Coronary artery (tissue), 2 donors: ENCODE measurements at regions not wholly inside any gene's neighbourhood (a gene's known extent, or its start where the extent isn't known, plus 50 kb on each side); places are given as distances from the start of the nearest gene placed in this dataset.
A peak's percentile ranks its signal among the peaks of the same experiment; 100 is the strongest.

ENCODE experiments used
- DNase-seq: peaks from one replicate; pipeline ENCODE4 v3.0.0-alpha.2; 2017; ENCODE audit warnings: low spot score
- H3K27ac ChIP-seq, 2 donors: fragments of 200-600 bp; sonication (generic); one replicate each; pipeline ENCODE4 v1.5.1; 2016 to 2019
- H3K4me3 ChIP-seq: fragments of 200-600 bp; sonication (generic); 2 replicates; pipeline ENCODE4 v1.5.1; 2016; ENCODE audit warnings: mild to moderate bottlenecking, moderate library complexity
- TF ChIP-seq, protein P1 (sequence below): fragments of 200-600 bp; sonication (generic); IDR thresholded peaks from one replicate; pipeline ENCODE4 v1.5.1; 2019; ENCODE audit warnings: antibody characterized with exemption

DNA sequence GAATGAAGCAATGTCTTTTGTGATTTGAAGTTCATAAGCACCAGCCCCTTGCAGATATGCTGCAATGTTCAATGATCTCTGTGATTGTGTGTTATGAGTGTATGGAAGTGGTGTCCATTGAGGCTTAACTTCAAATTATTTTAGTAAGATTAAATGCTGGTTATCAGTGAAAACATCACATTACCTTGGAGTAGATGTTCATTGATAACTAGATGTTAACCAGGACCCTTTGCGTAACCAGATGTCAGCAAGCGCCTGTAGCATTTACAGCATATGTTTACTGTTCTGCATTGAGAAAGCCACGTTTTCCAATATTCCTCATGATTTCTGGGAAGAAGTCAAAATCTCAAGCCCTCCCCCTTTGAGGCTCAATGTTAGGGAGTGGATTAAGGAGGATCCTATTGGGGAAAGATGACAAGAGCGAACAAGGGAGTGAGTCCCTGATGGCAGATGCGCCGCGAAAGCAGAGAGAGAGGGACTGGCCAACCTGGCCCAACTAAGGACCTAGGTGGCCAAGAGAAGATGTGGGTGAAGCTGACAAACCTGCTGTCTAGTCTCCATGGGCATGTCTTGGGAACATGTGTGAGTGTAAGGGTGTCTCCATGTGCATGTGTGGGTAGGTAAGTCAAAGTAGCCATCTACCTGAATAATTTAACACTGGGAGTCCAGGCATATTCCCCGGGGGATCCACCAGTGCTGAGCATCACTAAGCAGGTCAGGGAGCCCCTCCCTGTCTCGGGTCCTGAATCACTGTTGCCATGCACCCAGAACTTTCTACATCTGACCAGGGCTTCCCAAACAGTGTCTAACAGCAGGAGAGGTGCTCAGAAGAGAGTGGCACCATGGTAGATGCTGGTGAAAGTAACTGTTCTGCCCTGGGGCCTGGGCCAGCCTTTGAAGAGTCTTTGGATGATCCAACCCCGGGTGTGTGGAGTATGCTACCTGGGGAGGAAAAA lies 141.6 kb upstream of the GDF10 start:
- peak; percentile 33 for DNase-seq
- H3K4me3 ChIP-seq: no peak overlapping the region
- TF ChIP-seq, protein P1, sequence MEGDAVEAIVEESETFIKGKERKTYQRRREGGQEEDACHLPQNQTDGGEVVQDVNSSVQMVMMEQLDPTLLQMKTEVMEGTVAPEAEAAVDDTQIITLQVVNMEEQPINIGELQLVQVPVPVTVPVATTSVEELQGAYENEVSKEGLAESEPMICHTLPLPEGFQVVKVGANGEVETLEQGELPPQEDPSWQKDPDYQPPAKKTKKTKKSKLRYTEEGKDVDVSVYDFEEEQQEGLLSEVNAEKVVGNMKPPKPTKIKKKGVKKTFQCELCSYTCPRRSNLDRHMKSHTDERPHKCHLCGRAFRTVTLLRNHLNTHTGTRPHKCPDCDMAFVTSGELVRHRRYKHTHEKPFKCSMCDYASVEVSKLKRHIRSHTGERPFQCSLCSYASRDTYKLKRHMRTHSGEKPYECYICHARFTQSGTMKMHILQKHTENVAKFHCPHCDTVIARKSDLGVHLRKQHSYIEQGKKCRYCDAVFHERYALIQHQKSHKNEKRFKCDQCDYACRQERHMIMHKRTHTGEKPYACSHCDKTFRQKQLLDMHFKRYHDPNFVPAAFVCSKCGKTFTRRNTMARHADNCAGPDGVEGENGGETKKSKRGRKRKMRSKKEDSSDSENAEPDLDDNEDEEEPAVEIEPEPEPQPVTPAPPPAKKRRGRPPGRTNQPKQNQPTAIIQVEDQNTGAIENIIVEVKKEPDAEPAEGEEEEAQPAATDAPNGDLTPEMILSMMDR: no peak
- H3K27ac ChIP-seq: no peak overlapping the region

DNA sequence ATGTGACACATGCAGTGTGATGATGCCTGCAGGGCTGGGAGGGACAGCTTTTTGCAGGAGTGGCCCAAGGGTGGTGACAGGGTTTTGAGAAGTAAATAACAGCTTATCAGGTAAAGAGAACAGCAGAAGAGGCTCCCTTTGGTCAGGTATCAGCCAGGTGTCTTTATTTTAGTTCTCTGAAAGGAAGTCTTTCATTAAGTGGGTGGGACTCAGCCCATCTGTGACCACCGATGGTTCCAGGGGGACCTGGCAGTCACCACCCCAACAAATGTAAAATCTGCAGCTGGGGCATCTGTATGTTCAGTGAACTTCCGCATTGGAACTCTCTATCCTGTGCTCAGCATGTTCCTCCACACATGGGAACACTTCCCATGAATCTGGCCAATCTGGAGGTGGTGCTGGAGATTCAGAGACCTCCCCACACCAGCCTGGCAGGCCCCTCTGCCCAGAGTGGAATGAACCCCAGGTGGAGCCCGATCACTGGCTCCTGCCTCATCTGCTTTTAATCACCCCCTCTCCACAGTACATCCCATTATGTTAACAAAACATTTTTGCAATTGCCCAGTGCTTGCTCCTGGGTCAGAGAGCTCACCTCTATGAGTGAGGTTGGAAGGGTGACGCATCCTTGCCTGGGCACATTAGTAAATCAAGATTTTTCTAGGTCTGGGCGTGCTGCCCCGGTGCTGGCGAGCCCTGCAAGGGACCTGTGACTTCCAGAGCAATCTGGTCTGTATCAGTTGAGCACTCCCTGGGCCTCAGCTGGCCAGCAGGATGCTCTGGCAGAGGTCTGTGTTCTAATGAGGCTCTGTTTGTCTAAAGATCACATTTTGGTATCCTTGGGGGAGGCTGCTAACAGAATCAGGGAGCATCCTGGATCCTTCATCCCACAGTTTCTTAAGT lies 140.4 kb upstream of the GDF10 start:
- Histone ChIP-seq H3K27ac (no peak overlapping the region), H3K4me3 (no peak overlapping the region)
- no peak for DNase-seq
- TF ChIP-seq, protein P1: no peak

DNA sequence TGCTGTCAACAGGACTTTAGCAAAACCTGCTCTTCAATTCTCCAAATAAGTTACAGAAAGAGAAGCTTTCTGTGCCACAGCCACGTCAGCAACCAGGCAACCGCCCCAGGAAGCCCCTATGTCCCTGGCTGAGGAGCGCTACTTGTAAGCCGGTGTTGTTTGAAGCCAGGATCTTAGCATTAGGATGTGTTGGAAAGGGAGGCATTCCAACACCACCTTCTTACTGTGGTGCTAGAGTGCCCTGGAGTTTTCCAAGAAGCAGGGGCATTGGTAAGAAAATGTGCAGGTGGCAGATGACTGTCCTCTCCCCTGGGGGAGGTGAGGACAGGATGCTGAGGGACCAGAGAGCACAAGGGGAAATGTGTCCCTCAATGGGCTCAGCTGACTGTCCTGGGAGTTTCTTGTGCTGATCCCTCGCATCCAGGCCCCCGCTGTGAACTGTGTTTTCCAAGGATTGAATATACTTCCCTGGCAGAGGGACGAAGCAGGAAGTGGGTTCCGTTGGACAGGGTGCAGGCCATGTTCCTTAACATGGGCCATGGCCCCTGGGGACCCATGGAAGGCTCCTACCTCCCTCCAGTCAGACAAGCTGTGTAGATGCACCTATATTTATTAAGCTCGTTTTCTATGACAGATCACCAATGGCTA lies 139.6 kb upstream of the GDF10 start:
- Histone ChIP-seq H3K27ac (no peak overlapping the region), H3K4me3 (no peak overlapping the region)
- TF ChIP-seq, protein P1: no peak
- DNase-seq: no peak

DNA sequence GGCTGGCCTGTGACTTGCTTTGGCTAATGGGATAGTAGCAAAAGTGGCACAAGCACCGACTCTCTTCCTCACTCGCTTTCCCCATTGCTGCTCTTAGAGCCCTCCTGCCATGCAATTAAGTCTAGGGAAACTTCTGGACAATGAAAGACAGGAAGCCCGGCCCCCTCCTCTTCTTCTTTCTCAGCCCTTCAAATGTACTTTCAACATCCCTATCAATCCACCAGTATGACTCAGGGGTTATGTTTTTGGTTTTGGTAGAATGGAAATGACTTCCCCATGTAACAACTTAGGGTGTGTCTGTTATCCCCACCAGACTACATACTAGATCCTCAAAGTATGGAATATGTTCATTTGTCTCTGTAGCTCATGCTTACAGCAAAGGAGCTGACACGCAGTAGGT lies 139.0 kb upstream of the GDF10 start:
- no peak overlapping the region for H3K4me3 ChIP-seq
- DNase-seq: no peak
- TF ChIP-seq, protein P1: no peak
- no peak overlapping the region for H3K27ac ChIP-seq

DNA sequence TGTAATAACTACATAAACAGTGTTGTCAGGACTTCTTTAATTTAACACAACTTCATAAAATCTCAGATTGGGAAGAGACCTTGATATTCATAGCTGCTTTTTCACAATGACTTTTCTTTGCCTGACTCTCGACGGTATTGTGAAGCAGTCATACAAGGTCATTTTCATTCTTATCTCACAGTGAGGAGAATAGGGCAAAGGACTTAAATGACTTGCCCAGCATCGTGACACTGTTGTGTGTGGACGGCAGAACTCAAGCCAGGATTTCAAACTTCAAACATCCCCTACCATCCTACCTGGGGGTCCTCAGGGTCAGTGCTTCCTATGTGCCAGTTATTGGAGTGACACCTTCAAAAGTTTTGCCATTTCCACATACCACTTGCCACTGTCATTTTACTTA lies 138.5 kb upstream of the GDF10 start:
- no peak for DNase-seq
- TF ChIP-seq, protein P1: no peak
- H3K27ac ChIP-seq: no peak overlapping the region
- no peak overlapping the region for H3K4me3 ChIP-seq

DNA sequence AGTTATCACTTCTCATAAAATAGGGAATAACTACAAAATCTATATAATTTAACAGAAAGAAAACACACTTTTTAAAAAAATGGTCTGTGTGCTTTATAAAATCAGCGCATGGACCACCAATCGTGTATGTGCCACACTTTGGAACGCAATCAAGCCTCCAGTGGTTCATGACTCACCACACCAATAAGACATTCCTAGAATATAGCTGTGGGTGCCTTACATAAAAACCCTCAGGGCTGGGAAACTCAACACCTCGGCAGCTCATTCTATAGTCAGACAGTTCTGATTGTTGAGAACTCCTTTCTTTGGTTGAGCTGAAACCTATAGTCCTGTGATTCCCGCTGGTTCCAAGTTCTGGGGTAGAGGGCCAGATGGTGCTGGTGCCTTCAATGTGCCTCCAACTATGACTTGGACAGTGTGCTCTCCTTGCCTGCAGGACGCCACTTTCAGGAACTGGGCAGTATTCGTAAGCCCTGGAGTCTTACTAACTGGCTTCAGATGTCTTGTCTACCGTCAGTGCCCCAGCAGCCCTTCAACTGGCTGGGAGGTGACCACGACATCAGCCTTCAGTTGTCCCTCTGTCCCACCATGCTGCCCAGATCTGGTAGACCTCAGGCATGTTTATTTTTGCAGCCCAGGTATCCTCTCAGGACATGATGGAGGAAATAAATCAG lies 135.7 kb upstream of the GDF10 start:
- Histone ChIP-seq H3K27ac (no peak overlapping the region), H3K4me3 (no peak overlapping the region)
- no peak for DNase-seq
- TF ChIP-seq, protein P1: no peak
